Endodermal cell (in vitro differentiated cells): ENCODE measurements at regions not wholly inside any gene's neighbourhood (a gene's known extent, or its start where the extent isn't known, plus 50 kb on each side); places are given as distances from the start of the nearest gene placed in this dataset.

Experiments used
- DNase-seq: peaks from one replicate; pipeline ENCODE4 v3.0.0-alpha.2; 2017
- H3K27ac ChIP-seq: 2 replicates; pipeline ENCODE4 v1.5.1; 2013; ENCODE audit warnings: mild to moderate bottlenecking, low read depth, low read length, moderate library complexity
- H3K27me3 ChIP-seq: 2 replicates; pipeline ENCODE4 v1.6.1; 2013; ENCODE audit warnings: mild to moderate bottlenecking, low read length, moderate library complexity; ENCODE audit not compliant: insufficient read depth, control insufficient read depth, poor library complexity, severe bottlenecking
- H3K36me3 ChIP-seq: 2 replicates; pipeline ENCODE4 v1.7.0; 2013; ENCODE audit warnings: mild to moderate bottlenecking, low read length, moderate library complexity; ENCODE audit not compliant: control insufficient read depth, insufficient read depth
- H3K4me1 ChIP-seq: one replicate; pipeline ENCODE4 v1.7.0; 2013; ENCODE audit warnings: low read length; ENCODE audit not compliant: control insufficient read depth, insufficient read depth
- H3K4me3 ChIP-seq: 2 replicates; pipeline ENCODE4 v1.5.1; 2013; ENCODE audit warnings: mild to moderate bottlenecking, low read length, moderate library complexity
- H3K9ac ChIP-seq: 2 replicates; pipeline ENCODE4 v1.6.1; 2013; ENCODE audit warnings: mild to moderate bottlenecking, low read length, moderate library complexity; ENCODE audit not compliant: poor library complexity, severe bottlenecking; ENCODE audit errors: extremely low read depth
- H3K9me3 ChIP-seq: 2 replicates; pipeline ENCODE4 v1.6.1; 2013; ENCODE audit warnings: mild to moderate bottlenecking, low read length, moderate library complexity; ENCODE audit not compliant: control insufficient read depth
- H3K27ac Mint-ChIP-seq: 2 replicates; pipeline ENCODE4 v1.8.0; 2020; ENCODE audit warnings: mixed read lengths
- H3K27me3 Mint-ChIP-seq: 2 replicates; pipeline ENCODE4 v1.8.0; 2021; ENCODE audit warnings: mild to moderate bottlenecking, mixed read lengths; ENCODE audit not compliant: insufficient read depth
- H3K36me3 Mint-ChIP-seq: 2 replicates; pipeline ENCODE4 v1.8.0; 2020; ENCODE audit warnings: low read depth, mixed read lengths
- H3K4me1 Mint-ChIP-seq: 2 replicates; pipeline ENCODE4 v1.8.0; 2020; ENCODE audit warnings: mixed read lengths
- H3K4me3 Mint-ChIP-seq: 2 replicates; pipeline ENCODE4 v1.8.0; 2020; ENCODE audit warnings: mild to moderate bottlenecking, moderate library complexity, mixed read lengths
- H3K9me3 Mint-ChIP-seq: 2 replicates; pipeline ENCODE4 v1.8.0; 2020; ENCODE audit warnings: mild to moderate bottlenecking, mixed read lengths
- WGBS, 2 experiments: methylation state at CpG; one replicate each; pipeline versions ENCODE4 v1.1.5 to v1.1.7; 2013; ENCODE audit warnings: missing lambda C conversion rate in 2 of 2, mixed read lengths in 1 of 2; ENCODE audit not compliant: insufficient coverage in 1 of 2, insufficient read length in 1 of 2; 5-methylcytosine and 5-hydroxymethylcytosine counted together
- TF ChIP-seq, protein P1 (sequence below): fragments of 200-600 bp; sonication (generic); conservative IDR thresholded peaks from 2 replicates; pipeline ENCODE4 v1.5.0; 2021; ENCODE audit warnings: antibody characterized with exemption, mild to moderate bottlenecking

DNA sequence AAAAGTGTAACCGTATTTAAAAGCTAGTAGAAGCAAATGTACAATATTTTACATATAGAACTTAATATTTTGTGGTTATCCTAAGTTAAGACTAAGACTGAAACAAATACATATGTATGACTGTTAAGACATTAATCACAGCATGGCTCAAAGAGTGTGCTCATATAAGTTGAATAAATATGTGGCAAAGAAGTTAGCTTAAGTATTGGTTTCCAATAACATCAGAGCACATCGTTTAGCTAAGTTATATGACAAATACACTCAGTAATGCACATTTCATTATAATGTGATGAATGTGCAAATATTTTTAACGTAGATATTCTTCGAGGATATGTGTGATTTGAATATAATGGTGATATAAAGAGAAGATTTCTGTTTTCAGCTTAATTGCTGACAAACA is 253.8 kb downstream of the SLITRK5 start:
- H3K9me3 ChIP-seq = no peaks in the 10 kb centered on the region
- no peak overlapping the region for H3K27ac Mint-ChIP-seq
- H3K4me3 ChIP-seq = no peak overlapping the region
- no peaks in the 10 kb centered on the region for H3K4me1 Mint-ChIP-seq
- no peak overlapping the region for H3K27ac ChIP-seq
- H3K4me1 ChIP-seq = no peaks in the 10 kb centered on the region
- no peak overlapping the region for H3K9ac ChIP-seq
- no peaks in the 10 kb centered on the region for H3K9me3 Mint-ChIP-seq
- TF ChIP-seq, protein P1, sequence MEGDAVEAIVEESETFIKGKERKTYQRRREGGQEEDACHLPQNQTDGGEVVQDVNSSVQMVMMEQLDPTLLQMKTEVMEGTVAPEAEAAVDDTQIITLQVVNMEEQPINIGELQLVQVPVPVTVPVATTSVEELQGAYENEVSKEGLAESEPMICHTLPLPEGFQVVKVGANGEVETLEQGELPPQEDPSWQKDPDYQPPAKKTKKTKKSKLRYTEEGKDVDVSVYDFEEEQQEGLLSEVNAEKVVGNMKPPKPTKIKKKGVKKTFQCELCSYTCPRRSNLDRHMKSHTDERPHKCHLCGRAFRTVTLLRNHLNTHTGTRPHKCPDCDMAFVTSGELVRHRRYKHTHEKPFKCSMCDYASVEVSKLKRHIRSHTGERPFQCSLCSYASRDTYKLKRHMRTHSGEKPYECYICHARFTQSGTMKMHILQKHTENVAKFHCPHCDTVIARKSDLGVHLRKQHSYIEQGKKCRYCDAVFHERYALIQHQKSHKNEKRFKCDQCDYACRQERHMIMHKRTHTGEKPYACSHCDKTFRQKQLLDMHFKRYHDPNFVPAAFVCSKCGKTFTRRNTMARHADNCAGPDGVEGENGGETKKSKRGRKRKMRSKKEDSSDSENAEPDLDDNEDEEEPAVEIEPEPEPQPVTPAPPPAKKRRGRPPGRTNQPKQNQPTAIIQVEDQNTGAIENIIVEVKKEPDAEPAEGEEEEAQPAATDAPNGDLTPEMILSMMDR = no peak
- H3K4me3 Mint-ChIP-seq = no peak overlapping the region
- H3K36me3 ChIP-seq = no peaks in the 10 kb centered on the region
- no peaks in the 10 kb centered on the region for H3K36me3 Mint-ChIP-seq
- WGBS, 2 experiments = 88% methylated on average over 4 of the region's 4 CpGs; no CpG with 5 or more reads in 1 of the 2 experiments
- no peaks in the 10 kb centered on the region for H3K27me3 Mint-ChIP-seq
- no peaks in the 10 kb centered on the region for H3K27me3 ChIP-seq
- no peak for DNase-seq

DNA sequence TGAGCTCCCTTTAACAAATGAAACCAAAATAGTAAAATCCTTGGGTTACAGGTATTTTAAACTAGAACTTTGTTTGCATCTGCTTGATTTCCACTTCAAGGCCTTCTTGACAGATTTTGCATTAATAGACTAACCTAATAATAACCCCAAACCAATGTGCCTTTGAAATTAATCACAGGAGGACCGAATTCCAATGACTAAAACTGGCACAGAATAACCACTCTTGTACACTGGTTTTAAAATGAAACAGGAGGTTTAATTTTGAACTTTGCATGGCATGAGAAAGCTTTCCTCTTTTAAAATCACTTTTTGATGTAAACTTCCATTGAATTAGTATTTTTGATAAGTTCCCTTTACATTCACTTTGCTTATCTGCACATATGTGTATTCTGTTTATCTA is 269.6 kb downstream of the SLITRK5 start:
- 67% methylated on average over 1 of the region's 1 CpG; no CpG with 5 or more reads in 1 of the 2 experiments for WGBS, 2 experiments
- no peaks in the 10 kb centered on the region for H3K36me3 Mint-ChIP-seq
- TF ChIP-seq, protein P1 = no peak

DNA sequence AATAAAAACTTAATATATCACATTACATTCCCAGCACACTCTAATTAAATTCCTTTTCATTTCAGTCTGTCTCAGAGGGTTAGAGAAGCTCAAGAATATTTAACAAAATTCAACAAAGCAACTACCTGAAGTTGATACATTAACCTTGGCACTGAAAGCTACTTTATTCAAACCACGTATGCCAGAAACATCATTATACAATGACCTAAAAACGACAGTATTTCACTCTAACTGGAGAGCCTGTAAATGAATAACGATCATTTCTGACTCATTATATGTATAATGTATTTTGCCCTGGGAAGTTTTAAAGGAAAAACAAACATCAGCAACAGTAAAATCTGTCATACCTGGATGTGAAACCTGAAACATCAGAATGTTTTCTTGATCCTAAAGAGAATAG is 270.1 kb downstream of the SLITRK5 start:
- Histone ChIP-seq H3K9me3 (no peaks in the 10 kb centered on the region), H3K36me3 (no peaks in the 10 kb centered on the region), H3K4me3 (no peak overlapping the region), H3K4me1 (no peaks in the 10 kb centered on the region), H3K27me3 (no peaks in the 10 kb centered on the region), H3K27ac (no peak overlapping the region), H3K9ac (no peak overlapping the region)
- 88% methylated on average over 3 of the region's 3 CpGs; no CpG with 5 or more reads in 1 of the 2 experiments for WGBS, 2 experiments
- Mint-ChIP-seq H3K36me3 (no peaks in the 10 kb centered on the region), H3K27ac (no peak overlapping the region), H3K9me3 (peaks cover 5% of the 10 kb centered on the region), H3K27me3 (no peaks in the 10 kb centered on the region), H3K4me3 (no peak overlapping the region), H3K4me1 (no peaks in the 10 kb centered on the region)
- TF ChIP-seq, protein P1 = no peak
- DNase-seq = no peak

More for the DNA sequence above, 269.6 kb downstream of the SLITRK5 start:
- Histone ChIP-seq H3K27me3 (no peaks in the 10 kb centered on the region), H3K4me1 (no peaks in the 10 kb centered on the region), H3K9ac (no peak overlapping the region), H3K4me3 (no peak overlapping the region), H3K9me3 (no peaks in the 10 kb centered on the region), H3K36me3 (no peaks in the 10 kb centered on the region), H3K27ac (no peak overlapping the region)
- peaks cover 5% of the 10 kb centered on the region for H3K9me3 Mint-ChIP-seq
- H3K27me3 Mint-ChIP-seq = no peaks in the 10 kb centered on the region
- no peaks in the 10 kb centered on the region for H3K4me1 Mint-ChIP-seq
- H3K27ac Mint-ChIP-seq = no peak overlapping the region
- no peak overlapping the region for H3K4me3 Mint-ChIP-seq
- DNase-seq = no peak
